ENCODE measurements at regions not wholly inside any gene's neighbourhood (a gene's known extent, or its start where the extent isn't known, plus 50 kb on each side); places are given as distances from the start of the nearest gene placed in this dataset.
"Not testable (repeated sequence)": the region's sequence is repeated elsewhere in the genome, so short reads cannot be mapped to it uniquely, and the experiment has no call there.

- no peak for DNase-seq
Measured at GRCh38 chr11:23780231-23780630, 716.6 kb upstream of the LUZP2 start.

GRCh38 chr11:23781803-23782560, 714.9 kb upstream of the LUZP2 start:
- DNase-seq: no peak

GRCh38 chr11:23786974-23787373, 709.9 kb upstream of the LUZP2 start:
- DNase-seq: not testable (repeated sequence)

- no peak for DNase-seq
Measured at GRCh38 chr11:23789200-23789853, 707.5 kb upstream of the LUZP2 start.

- no peak for DNase-seq
Measured at GRCh38 chr11:23789938-23790371, 706.9 kb upstream of the LUZP2 start.

GRCh38 chr11:23797624-23798419, 699.0 kb upstream of the LUZP2 start:
- DNase-seq: no peak

- not testable (repeated sequence) for DNase-seq
Measured at GRCh38 chr11:23834306-23834705, 662.5 kb upstream of the LUZP2 start.

GRCh38 chr11:23836981-23837380, 659.9 kb upstream of the LUZP2 start:
- DNase-seq: no peak

- no peak for DNase-seq
Measured at GRCh38 chr11:23840872-23841271, 656.0 kb upstream of the LUZP2 start.

GRCh38 chr11:23846902-23847422, 649.9 kb upstream of the LUZP2 start:
- no peak for DNase-seq

GRCh38 chr11:23851216-23851615, 645.6 kb upstream of the LUZP2 start:
- no peak for DNase-seq

GRCh38 chr11:23856654-23857053, 640.2 kb upstream of the LUZP2 start:
- no peak for DNase-seq

GRCh38 chr11:23859087-23859486, 637.8 kb upstream of the LUZP2 start:
- DNase-seq: no peak

GRCh38 chr11:23861615-23862014, 635.2 kb upstream of the LUZP2 start:
- no peak for DNase-seq

GRCh38 chr11:23865341-23865975, 631.4 kb upstream of the LUZP2 start:
- no peak for DNase-seq

GRCh38 chr11:23866641-23867040, 630.2 kb upstream of the LUZP2 start:
- no peak for DNase-seq

- no peak for DNase-seq
Measured at GRCh38 chr11:23869671-23870070, 627.2 kb upstream of the LUZP2 start.

GRCh38 chr11:23873406-23873805, 623.4 kb upstream of the LUZP2 start:
- no peak for DNase-seq

GRCh38 chr11:23875176-23875850, 621.5 kb upstream of the LUZP2 start:
- no peak for DNase-seq

GRCh38 chr11:23883426-23884048, 613.3 kb upstream of the LUZP2 start:
- not testable (repeated sequence) for DNase-seq

GRCh38 chr11:23884341-23884740, 612.5 kb upstream of the LUZP2 start:
- DNase-seq: no peak

GRCh38 chr11:23885801-23886200, 611.1 kb upstream of the LUZP2 start:
- DNase-seq: no peak

Data from midbrain (tissue), 1 donor.